AG04449 (cell line): ENCODE measurements at regions not wholly inside any gene's neighbourhood (a gene's known extent, or its start where the extent isn't known, plus 50 kb on each side); places are given as distances from the start of the nearest gene placed in this dataset.

Source experiments
- CTCF ChIA-PET: fragments of 350-600 bp; formaldehyde crosslinking; extraction: SDS; loops from one replicate; lab custom pipeline; 2021; ENCODE audit warnings: antibody characterized with exemption; lab: Yijun Ruan, JAX
- POLR2A ChIA-PET: fragments of 400-600, 350-600 bp; formaldehyde crosslinking; extraction: SDS; loops from one replicate; lab custom pipeline; 2020; ENCODE audit warnings: antibody characterized with exemption, inconsistent platforms; lab: Yijun Ruan, JAX
- DNase-seq: peaks from one replicate; pipeline ENCODE4 v3.0.0-alpha.2; 2010; ENCODE audit warnings: low read depth, low spot score
- H3K4me3 ChIP-seq: 2 replicates; pipeline ENCODE4 v1.5.1; 2011; ENCODE audit warnings: low read depth, mild to moderate bottlenecking, control low read depth, low read length
- TF ChIP-seq, protein P1 (sequence below): IDR thresholded peaks from one replicate; pipeline ENCODE4 v1.5.1; 2011; ENCODE audit warnings: mild to moderate bottlenecking, moderate library complexity, low read length, control low read depth, inconsistent platforms; ENCODE audit not compliant: insufficient read depth; ENCODE audit errors: missing control alignments

DNA sequence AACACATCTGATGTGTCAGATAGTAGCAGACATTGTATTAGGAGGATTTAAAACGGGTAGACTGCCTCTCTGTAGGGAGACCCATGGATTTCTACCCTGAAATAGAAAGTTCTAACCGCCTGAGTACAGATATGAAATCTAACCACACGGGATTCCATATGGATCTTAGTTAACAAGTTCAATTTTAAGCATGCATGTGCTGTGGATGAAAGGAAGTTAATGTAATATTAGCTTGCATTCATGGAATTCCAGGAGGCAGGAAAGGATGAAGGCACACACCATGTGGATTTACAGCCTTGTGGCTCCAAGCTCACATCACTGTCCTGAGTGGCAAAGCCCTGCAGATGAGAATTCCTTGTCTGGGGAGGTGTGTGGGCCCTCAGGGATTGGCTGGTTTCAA, 120.6 kb upstream of the IRS2 start:
- no peak overlapping the region for H3K4me3 ChIP-seq
- no peak for DNase-seq
- POLR2A ChIA-PET, result no interaction called here
- TF ChIP-seq, protein P1, sequence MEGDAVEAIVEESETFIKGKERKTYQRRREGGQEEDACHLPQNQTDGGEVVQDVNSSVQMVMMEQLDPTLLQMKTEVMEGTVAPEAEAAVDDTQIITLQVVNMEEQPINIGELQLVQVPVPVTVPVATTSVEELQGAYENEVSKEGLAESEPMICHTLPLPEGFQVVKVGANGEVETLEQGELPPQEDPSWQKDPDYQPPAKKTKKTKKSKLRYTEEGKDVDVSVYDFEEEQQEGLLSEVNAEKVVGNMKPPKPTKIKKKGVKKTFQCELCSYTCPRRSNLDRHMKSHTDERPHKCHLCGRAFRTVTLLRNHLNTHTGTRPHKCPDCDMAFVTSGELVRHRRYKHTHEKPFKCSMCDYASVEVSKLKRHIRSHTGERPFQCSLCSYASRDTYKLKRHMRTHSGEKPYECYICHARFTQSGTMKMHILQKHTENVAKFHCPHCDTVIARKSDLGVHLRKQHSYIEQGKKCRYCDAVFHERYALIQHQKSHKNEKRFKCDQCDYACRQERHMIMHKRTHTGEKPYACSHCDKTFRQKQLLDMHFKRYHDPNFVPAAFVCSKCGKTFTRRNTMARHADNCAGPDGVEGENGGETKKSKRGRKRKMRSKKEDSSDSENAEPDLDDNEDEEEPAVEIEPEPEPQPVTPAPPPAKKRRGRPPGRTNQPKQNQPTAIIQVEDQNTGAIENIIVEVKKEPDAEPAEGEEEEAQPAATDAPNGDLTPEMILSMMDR, result no peak
- CTCF ChIA-PET, result no interaction called here

DNA sequence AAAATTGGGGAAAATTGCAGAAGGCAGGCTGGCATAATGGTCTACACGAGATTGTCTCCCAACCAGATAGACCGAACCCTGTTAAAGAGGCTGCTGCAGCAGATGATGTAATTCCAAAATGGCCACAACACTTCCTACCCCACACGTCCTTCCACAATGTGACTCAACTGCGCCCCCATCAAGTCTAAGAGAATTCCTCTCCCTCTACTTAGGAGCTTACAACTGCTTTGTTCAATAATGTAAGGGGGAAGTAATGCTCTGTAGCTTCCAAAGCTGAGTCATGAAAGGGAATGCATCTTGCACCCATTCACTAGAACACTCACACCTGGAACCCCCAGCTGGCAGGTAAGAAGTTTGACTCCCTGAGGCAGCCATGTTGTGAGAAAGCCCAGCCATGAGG, 117.8 kb upstream of the IRS2 start:
- TF ChIP-seq, protein P1, result no peak
- no peak for DNase-seq
- POLR2A ChIA-PET, result no interaction called here
- no peak overlapping the region for H3K4me3 ChIP-seq
- CTCF ChIA-PET, result no interaction called here

DNA sequence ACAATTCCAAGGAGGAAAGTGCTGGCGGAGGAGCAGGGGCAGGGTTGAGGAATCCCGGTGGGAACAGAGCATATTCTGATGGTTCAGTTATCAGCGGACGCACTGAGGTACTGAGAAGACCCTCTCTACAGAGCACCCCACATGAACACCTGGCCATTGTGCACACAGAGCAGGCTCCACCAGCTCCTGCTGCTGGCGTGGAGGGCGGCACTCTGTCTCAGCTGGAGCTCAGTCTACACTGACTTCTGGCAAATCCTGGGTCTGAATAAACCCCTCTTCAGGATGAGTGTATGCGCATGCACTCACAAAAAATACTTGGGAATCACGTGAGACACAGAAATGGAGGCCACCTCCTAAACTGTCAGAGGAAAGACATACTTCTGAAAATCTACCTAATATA, 114.4 kb upstream of the IRS2 start:
- ChIA-PET CTCF (no interaction called here), POLR2A (no interaction called here)
- TF ChIP-seq, protein P1, result no peak
- no peak overlapping the region for H3K4me3 ChIP-seq
- no peak for DNase-seq

DNA sequence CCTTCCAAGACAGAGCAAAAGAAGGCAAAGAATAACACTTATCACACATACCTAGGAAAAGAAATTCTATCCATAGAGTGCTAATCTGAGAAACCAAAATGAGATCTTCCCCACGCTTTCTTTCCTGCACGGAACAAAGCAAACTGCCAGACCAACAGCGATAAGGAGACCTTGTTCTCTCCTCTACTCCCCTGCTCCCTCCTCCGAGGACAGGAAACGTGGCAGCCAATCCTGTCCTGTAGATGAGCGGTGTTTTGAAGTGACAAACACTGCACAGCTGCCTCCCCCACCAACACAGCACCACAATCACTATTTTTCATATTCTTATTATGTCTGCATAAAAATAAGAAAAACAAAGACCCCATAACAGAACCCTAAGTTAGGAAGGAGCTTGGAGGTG, 113.9 kb upstream of the IRS2 start:
- TF ChIP-seq, protein P1, result no peak
- POLR2A ChIA-PET, result no interaction called here
- H3K4me3 ChIP-seq, result no peak overlapping the region
- CTCF ChIA-PET, result no interaction called here
- no peak for DNase-seq

DNA sequence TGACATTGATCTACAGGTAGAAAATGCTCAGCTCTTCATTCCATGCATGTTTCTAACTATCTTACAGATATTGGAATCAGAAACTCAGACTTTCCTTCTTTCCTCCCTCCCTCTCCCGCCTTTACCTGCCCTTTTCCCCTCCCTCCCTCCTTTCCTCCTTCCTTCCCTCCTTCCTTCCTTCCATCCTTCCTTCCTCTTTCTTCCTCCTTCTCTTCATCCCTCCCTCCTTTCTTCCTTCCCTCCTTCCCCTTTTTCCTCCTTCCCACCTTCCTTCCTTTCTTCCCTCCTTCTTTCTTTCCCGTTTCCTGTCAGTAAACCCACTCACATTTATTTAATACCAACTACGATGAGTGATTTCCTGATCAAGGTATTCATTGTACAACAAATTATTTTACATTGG, 113.4 kb upstream of the IRS2 start:
- CTCF ChIA-PET, result no interaction called here
- POLR2A ChIA-PET, result no interaction called here
- no peak for DNase-seq
- H3K4me3 ChIP-seq, result no peak overlapping the region
- TF ChIP-seq, protein P1, result no peak

DNA sequence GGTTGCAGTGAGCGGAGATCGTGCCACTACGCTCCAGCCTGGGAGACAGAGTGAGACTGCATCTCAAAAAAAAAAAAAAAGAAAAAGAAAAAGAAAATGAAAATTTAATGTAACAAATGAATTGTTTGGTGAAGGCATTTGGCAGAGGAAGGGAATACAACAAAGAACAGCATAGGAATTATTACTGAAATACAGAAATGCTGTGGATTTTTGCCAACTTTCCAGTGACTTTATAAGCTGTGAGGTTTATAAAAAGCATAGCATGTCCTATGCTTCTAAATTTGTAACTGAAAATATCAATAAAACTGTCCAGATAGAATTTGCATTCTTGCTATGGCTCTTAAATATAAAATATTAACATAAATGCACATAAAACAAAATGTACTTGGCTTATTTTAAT, 112.9 kb upstream of the IRS2 start:
- no peak overlapping the region for H3K4me3 ChIP-seq
- CTCF ChIA-PET, result no interaction called here
- DNase-seq, result no peak
- POLR2A ChIA-PET, result no interaction called here
- TF ChIP-seq, protein P1, result no peak
